GM21619 (cell line): ENCODE measurements at regions not wholly inside any gene's neighbourhood (a gene's known extent, or its start where the extent isn't known, plus 50 kb on each side); places are given as distances from the start of the nearest gene placed in this dataset.
"Not testable (repeated sequence)": the region's sequence is repeated elsewhere in the genome, so short reads cannot be mapped to it uniquely, and the experiment has no call there.

ENCODE experiments used
- ATAC-seq: cut with Tn5 transposase; IDR thresholded peaks from one replicate; pipeline ENCODE4 v1.9.1; 2021; ENCODE audit not compliant: unreplicated experiment

DNA sequence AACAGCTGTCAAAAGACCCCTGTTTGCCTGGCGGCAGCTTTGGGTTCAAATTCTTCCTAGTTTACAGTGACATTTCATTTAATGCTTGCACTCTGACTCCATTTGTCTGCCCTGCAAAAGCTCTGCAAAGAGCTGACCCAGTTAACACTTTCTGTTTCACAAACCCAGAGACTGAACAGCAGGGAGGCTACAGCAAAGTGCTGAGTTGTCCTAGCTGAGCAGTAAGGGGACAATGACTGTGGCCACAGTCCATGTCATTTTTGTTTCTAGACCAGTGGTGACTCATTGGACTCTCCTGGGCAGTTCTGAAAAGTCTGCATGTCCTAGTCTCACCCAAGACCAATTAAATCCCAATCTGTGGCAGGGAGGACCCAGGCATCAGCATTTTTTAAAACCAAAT lies 994.8 kb upstream of the WWC1 start:
- no peak for ATAC-seq

DNA sequence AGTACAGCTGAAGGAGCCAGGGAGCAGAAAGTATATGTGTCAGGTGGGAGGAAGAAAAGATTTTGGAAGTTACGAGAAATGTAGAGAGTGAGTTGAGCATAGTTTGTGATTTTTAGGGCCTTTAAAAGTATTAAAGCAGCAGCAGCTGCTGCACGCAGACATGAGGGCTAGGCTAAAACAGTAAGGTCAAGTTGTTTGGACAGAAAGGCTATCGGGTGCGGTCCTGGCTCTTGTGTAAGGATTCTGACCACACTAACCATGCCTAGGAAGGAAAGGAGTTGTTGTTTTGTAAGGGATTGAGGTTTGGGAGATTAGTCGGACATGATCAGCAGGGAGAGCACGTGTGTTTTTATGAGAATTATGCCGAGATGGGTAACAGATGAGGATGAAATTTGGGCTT lies 991.6 kb upstream of the WWC1 start:
- ATAC-seq, result not testable (repeated sequence)

DNA sequence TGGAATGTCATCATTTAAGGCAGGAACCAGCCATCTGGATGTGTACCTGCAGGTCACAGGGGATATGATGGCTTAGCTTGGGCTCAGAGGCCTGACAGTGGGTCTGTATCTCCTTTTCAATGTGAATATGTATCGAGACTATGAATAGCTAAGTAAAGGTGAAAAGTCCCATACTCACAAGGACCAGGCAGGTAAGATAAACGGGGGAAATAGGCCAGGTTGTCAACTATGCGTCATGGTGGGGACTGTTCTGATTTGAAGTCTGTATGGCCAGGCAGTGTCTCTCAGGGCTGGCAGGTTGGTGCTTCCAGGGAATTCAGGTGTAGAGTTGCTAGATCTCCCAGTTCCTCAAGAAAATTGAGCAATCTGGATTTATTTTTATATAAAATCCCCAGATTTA lies 987.9 kb upstream of the WWC1 start:
- no peak for ATAC-seq

DNA sequence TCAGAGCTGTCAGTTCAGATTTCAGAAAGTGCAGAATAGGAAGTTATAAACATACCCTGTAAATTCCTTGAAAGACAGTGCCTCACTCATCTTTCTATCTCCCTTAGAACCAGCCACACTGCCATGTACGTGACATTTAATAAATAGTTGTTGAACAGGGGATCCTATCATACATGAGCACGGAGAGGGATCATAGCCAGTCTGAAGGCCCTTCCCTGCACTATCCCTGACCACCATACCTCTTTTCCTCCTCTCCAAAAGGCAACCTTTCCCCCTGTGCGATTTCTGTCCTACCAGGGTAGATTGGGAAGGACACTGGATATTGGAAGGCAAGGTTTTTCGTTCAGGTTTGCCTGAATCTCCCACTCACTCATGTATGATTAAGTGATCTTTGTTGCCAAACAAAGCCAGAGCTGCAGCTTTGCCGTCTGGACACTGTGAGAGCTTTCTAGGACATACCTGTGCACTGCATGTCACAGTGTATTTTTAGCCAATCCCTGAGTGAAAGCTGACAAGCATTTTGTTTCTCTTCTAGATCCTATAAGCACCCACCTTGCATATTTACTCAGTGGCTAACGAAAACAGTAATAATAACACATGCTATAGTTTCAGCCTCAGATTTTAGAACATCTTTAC lies 986.5 kb upstream of the WWC1 start:
- no peak for ATAC-seq

DNA sequence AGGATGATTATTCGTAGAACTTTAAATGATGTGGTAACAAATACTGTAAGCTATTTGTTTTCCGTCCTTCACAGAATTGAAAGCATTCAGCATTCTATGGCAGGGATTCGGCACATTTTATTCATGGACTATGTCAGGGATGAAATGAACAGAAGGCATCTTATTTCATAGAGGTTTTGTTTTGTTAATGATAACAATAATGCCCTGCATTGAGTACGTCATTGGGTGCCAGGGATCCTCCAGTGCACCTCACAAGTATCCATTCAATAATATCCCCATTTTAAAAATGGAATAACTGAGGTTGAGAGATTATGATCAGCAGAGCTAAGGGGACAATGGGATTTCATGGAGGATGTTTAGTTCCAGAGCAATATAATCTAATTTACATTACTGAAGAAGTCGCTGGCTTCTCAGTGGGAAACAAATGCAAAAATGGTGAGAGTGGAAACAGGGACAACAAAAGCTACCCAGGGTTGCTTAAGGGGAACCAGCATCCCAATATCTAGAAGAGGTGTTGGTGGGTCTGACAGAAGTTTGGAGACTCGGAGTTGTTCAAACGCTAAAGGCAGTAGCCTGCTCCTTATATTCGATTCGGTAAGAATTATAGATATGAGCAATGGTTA lies 985.7 kb upstream of the WWC1 start:
- no peak for ATAC-seq

DNA sequence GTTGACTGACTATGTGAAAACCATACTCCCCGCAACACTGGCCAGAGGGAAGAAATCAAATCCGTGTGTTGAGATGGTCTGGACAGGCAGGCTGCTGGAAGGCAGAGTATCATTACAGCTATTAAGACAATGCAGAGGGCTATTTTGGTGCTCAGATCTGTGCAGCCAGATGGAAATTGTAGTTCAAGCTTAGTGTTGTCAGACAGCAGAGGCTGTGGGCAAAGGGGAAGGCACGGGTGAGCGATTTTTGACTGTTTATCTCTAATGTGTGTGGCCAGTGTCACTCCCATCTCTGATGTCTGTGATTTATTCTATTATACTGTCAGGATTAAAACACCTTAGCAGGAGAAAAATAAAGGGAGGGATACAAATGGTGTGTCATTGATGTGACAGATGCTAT lies 984.4 kb upstream of the WWC1 start:
- no peak for ATAC-seq

DNA sequence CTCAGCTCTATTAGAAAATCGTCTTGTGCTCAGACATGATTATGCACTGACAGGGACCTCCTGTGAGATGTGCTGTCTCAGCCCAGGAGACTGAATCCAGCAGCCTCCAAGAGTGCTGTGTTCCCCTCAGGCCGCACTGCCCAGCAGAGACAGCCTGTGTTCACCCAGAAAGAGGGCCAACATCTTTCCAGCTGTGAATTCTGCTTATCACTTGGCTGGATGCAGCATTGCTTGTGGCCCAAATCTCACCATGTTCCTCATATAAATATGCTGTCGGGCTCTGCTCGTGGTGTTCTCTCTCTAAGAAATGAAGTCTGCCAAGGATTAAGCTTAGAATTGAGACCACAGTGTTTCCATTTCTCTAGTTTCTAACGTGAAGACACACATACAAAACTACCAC lies 983.0 kb upstream of the WWC1 start:
- no peak for ATAC-seq

- no peak for ATAC-seq
These were observed 981.4 kb upstream of the WWC1 start for GRCh38 chr5:167309941-167310517.

GRCh38 chr5:167311340-167311739 lies 980.1 kb upstream of the WWC1 start:
- no peak for ATAC-seq

DNA sequence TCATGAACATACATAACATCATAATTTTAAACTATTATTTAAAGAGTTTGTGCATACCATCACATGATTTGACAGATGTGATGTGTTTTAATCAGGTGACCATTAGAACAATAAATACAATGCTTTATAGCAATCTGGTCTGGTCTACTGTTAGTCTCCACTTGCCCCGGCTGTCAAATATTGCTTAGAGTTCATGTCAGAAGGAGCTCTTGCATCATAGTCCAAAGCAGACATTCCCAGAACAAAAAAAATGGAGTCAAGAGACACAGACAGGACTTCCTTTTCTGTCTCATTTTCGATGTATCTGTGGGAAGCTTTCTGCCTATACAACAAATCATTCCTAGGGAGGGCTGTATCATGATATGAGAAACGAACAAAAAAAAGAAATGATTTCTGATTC lies 979.2 kb upstream of the WWC1 start:
- no peak for ATAC-seq

DNA sequence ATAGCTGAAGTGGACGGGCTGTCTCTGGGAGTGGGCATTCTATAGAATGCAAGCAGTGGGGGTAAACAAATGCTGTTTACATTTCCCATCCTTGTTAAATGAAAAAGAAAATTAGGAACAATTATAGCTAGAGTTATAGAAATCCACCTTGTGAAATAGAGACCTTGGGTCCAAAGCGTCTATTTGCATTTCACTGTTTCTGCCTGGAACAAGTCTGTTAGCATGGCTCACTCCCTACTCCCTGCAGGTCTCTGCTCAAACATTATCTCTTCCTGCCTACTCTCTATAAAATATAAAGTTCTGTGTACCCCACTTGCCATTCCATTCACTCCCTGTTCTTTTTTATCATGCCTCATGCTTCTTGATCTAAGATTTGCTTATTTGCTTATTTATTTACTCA lies 975.7 kb upstream of the WWC1 start:
- no peak for ATAC-seq

- ATAC-seq, result no peak
These were observed 973.6 kb upstream of the WWC1 start for GRCh38 chr5:167317884-167318283.

GRCh38 chr5:167319243-167319642 lies 972.2 kb upstream of the WWC1 start:
- ATAC-seq, result no peak

DNA sequence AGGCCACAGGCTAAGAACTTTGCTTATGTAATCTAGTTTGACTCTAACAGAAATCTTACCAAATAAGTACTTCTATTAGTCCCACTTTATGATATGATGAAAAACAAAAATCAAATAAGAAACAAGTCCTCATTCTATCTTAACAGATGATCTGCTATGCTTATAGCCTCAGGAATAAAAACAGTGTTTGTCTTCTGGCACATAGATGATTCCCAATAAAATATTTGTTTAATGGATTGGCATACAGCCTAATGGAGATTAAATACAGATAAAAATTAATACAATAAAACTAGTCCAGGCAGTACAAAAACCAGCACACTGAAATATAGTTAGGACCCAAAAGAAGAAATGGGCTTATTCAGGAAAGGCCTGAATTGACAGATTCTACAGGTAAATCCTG lies 971.4 kb upstream of the WWC1 start:
- ATAC-seq, result no peak

GRCh38 chr5:167332309-167332708 lies 959.1 kb upstream of the WWC1 start:
- ATAC-seq, result no peak

DNA sequence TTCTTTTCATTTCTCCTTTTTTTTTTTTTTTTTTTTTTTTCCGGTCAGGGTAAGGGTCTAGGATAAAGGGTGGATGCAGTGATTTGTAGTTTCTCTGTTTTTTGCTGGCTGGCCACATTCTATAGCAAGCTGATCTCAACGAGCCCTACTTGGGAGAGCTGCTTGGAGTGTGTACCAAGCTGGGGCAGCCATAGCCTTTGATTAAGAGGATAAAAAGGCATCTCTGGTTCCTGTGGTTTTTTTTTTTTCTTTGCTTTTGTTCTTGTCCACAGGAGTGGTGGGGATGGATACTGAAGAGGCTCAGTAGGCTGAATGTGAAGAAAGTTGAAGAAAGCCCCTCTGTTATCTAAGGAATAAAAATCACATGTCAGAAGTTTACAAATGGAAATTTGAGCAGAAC lies 955.3 kb upstream of the WWC1 start:
- no peak for ATAC-seq

DNA sequence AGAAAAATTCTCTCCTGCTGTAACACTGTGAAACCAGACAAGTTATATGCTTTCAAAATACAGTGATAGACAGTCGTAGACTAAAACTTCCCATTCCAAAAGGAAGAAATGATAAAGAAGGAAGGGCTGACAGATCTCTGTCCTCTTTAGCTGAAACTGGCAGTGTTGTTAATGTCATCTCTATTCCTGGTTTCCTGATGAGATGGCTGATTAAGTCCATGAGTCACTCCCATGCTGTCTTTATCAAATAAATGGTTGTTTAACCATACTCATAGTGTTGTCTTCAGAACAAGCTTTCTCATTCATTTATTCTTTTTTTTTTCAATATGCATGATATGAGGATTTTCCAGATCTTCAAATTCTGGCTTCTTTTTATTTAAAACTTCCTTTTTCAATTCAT lies 952.2 kb upstream of the WWC1 start:
- ATAC-seq, result no peak

- ATAC-seq, result no peak
These were observed 945.0 kb upstream of the WWC1 start for GRCh38 chr5:167346461-167346860.

DNA sequence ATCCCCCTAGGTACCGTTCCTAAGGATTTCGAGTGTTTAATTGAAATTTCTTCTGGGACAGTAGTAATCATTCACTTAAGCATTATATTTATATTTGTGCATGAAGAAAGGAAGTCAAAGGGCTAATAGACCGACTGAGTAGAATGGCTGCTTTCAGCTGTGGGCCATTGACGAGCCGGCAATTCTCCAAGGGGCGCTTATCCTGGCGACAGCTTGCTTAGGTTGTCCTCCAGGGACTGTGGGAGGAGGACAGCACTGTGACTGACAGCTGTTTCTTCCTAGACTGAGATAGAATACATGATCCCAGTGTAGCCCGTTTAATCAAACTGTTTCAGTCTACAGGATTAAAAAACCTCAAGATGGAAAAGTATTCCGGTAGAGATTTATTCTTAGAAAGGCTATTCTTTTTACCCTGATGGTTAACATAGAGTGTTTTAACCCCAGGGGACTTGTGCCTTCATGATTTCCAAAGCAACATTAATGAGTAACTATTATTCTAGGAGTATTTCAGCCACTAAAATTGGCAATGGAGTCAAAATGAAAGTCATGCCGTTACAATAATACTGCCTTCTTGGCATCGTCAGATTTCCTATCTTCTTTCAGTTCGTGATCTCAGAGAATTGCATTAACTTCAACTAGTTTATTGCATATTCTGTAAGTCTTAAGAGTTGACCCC lies 943.1 kb upstream of the WWC1 start:
- no peak for ATAC-seq

GRCh38 chr5:167348980-167349379 lies 942.5 kb upstream of the WWC1 start:
- ATAC-seq, result no peak

GRCh38 chr5:167351316-167351715 lies 940.1 kb upstream of the WWC1 start:
- no peak for ATAC-seq

DNA sequence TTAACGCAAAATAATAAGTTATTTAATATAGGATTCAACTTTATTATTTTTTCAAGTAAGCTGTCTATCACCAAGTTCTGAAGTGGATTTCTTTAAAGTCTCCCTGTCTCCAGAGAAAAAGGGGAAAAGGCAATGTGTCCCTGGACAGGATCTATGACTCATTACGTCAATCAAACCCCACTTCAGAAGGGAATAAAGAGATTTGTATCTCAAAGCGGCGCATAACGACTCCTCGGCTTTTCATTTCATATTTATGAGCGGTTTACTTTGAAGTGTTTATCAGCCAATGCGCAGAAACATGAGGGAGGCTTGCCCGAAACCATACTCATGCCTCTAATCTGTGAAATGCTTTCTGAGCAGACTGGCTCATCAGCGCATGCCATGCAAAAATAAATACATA lies 938.6 kb upstream of the WWC1 start:
- no peak for ATAC-seq
